ENCODE measurements at regions not wholly inside any gene's neighbourhood (a gene's known extent, or its start where the extent isn't known, plus 50 kb on each side); places are given as distances from the start of the nearest gene placed in this dataset.
"Not testable (repeated sequence)": the region's sequence is repeated elsewhere in the genome, so short reads cannot be mapped to it uniquely, and the experiment has no call there.

- H3K36me3 ChIP-seq (ENCODE audit: insufficient read depth, low read length): no peaks in the 10 kb centered on the region
- H3K4me3 ChIP-seq (ENCODE audit: low read length): no peak overlapping the region
- H3K4me1 ChIP-seq (ENCODE audit: insufficient read depth, low read length): no peaks in the 10 kb centered on the region
- H3K27me3 ChIP-seq (ENCODE audit: insufficient read depth, low read length): no peaks in the 10 kb centered on the region
- H3K9me3 ChIP-seq (ENCODE audit: low read length): no peaks in the 10 kb centered on the region
- H2AFZ ChIP-seq (ENCODE audit: low read depth, low read length): no peak overlapping the region
Measured at GRCh38 chr7:10521306-10521705, 452.4 kb upstream of the PHF14 start.

DNA sequence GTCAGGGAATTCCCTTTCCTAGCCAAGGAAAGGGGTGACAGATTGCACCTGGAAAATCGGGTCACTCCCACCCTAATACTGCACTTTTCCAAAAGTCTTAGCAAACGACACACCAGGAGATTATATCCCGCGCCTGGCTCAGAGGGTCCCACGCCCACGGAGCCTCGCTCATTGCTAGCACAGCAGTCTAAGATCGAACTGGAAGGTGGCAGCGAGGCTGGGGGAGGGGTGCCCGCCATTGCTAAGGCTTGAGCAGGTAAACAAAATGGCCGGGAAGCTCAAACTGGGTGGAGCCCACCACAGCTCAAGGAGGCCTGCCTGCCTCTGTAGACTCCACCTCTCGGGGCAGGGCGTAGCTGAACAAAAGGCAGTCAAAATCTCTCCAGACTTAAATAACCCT is 440.2 kb upstream of the PHF14 start:
- H3K27me3 ChIP-seq (ENCODE audit: insufficient read depth, low read length); H3K9me3 ChIP-seq (ENCODE audit: low read length); H3K4me3 ChIP-seq (ENCODE audit: low read length); H3K4me1 ChIP-seq (ENCODE audit: insufficient read depth, low read length); H2AFZ ChIP-seq (ENCODE audit: low read depth, low read length); H3K36me3 ChIP-seq (ENCODE audit: insufficient read depth, low read length): not testable (repeated sequence)

DNA sequence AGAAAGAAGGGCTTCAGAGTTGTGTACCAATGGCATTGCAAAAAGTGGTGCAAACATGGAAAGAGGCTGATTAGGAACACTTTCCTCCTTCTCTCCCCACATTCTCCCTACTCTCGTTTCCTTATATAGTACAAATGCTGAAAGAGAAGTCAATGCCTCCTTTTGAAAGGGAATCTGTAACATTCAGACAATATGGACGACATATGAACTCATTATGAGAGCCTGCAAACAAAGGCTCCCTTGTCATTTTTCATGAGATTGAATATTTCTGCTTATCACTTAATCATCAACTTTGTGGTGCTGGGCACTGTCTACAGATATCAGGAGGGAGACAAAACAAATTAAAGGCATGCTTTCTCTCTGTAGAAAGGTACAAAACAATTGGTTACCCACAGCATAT is 437.1 kb upstream of the PHF14 start:
- no peaks in the 10 kb centered on the region for H3K9me3 ChIP-seq (ENCODE audit: low read length)
- H3K4me3 ChIP-seq (ENCODE audit: low read length): no peak overlapping the region
- H2AFZ ChIP-seq (ENCODE audit: low read depth, low read length): no peak overlapping the region
- no peaks in the 10 kb centered on the region for H3K4me1 ChIP-seq (ENCODE audit: insufficient read depth, low read length)
- H3K36me3 ChIP-seq (ENCODE audit: insufficient read depth, low read length): no peaks in the 10 kb centered on the region
- H3K27me3 ChIP-seq (ENCODE audit: insufficient read depth, low read length): no peaks in the 10 kb centered on the region

DNA sequence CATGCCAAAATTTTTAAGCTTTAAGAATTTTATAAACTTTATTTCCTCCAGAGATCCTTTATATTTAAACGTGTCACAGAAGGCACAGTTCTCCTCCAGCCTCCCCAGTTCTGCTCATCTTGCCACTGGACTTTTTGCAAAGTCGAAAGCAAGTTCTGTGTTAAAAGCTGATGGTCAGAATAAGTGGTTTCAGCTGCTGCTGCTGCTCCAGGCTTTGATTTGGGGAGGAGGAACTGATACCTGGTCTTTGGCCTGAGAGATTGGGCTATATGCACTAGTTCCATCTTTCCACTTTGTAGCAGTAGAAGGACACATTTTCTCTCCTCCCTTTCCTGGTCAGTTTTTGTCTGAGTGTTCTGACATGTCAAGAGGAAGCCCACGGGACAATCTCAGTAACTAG is 435.9 kb upstream of the PHF14 start:
- Histone ChIP-seq H2AFZ (ENCODE audit: low read depth, low read length) (no peak overlapping the region), H3K9me3 (ENCODE audit: low read length) (no peaks in the 10 kb centered on the region), H3K27me3 (ENCODE audit: insufficient read depth, low read length) (no peaks in the 10 kb centered on the region)

GRCh38 chr7:10557375-10557774 is 416.3 kb upstream of the PHF14 start:
- H3K36me3 ChIP-seq (ENCODE audit: insufficient read depth, low read length): no peaks in the 10 kb centered on the region
- H3K4me1 ChIP-seq (ENCODE audit: insufficient read depth, low read length): no peaks in the 10 kb centered on the region
- no peaks in the 10 kb centered on the region for H3K9me3 ChIP-seq (ENCODE audit: low read length)

More for the DNA sequence above, 435.9 kb upstream of the PHF14 start:
- H3K4me3 ChIP-seq (ENCODE audit: low read length): no peak overlapping the region
- H3K36me3 ChIP-seq (ENCODE audit: insufficient read depth, low read length): no peaks in the 10 kb centered on the region
- H3K4me1 ChIP-seq (ENCODE audit: insufficient read depth, low read length): no peaks in the 10 kb centered on the region

DNA sequence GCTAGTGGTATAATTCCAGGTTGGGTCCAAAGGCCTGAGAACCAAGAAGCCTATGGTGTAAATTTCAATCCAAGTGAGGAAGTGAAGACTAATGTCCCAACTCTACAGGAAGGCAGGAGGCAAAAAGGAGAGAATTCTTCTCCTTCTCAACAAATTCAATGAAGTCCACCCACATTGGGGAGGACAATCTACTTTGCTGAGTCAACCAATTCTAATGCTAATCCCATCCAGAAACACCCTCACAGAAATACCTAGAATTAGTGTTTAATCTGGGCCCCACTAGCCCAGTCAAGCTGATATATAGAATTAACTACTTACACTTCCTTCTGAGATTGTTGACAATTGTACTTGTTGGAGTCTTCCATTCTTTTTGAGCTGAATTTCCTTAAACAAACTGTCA is 413.2 kb upstream of the PHF14 start:
- Histone ChIP-seq H2AFZ (ENCODE audit: low read depth, low read length) (no peak overlapping the region), H3K4me1 (ENCODE audit: insufficient read depth, low read length) (no peaks in the 10 kb centered on the region), H3K9me3 (ENCODE audit: low read length) (no peaks in the 10 kb centered on the region), H3K4me3 (ENCODE audit: low read length) (no peak overlapping the region), H3K36me3 (ENCODE audit: insufficient read depth, low read length) (no peaks in the 10 kb centered on the region), H3K27me3 (ENCODE audit: insufficient read depth, low read length) (no peaks in the 10 kb centered on the region)

More at GRCh38 chr7:10557375-10557774, 416.3 kb upstream of the PHF14 start:
- H3K27me3 ChIP-seq (ENCODE audit: insufficient read depth, low read length): no peaks in the 10 kb centered on the region
- no peak overlapping the region for H3K4me3 ChIP-seq (ENCODE audit: low read length)
- no peak overlapping the region for H2AFZ ChIP-seq (ENCODE audit: low read depth, low read length)

DNA sequence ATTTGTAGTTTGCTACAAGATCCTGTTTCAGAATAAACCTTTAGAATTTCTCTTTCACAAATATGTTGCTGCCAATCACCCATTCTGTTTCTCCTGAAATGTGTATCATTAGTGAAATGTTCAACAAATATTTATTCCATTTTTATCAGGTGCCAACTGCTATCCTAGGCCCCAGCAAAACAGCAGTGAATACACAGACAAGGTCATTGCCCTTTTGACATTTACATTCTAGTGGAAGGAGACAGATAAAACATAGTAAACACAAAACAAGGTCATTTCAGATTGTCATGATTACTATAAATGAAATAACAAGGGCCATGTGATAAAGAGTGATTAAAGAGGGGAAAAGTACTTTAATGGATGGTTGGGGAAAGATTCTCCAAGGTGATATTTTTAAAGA is 404.8 kb upstream of the PHF14 start:
- H3K27me3 ChIP-seq (ENCODE audit: insufficient read depth, low read length): no peaks in the 10 kb centered on the region
- no peaks in the 10 kb centered on the region for H3K36me3 ChIP-seq (ENCODE audit: insufficient read depth, low read length)
- H3K9me3 ChIP-seq (ENCODE audit: low read length): no peaks in the 10 kb centered on the region
- H2AFZ ChIP-seq (ENCODE audit: low read depth, low read length): no peak overlapping the region
- no peak overlapping the region for H3K4me3 ChIP-seq (ENCODE audit: low read length)
- no peaks in the 10 kb centered on the region for H3K4me1 ChIP-seq (ENCODE audit: insufficient read depth, low read length)

DNA sequence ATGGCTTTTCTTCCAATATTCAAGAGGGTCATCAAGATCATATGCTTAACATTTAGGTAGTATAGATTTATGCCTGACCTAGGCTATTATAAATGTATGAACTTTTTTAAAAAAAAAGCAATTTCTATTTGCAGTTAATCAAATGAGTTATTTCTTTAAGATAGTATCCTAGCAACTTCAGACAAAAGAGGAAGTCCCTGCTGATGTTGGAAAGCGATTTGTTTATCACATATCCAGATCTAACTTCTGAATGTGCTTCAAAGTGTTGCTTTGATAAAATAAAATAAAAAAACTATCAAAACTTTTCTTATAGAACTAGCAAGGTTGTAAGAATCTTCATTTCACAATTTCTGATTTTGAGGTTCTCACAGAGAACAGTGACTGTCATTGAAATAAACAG is 401.9 kb upstream of the PHF14 start:
- Histone ChIP-seq H3K27me3 (ENCODE audit: insufficient read depth, low read length) (no peaks in the 10 kb centered on the region), H3K9me3 (ENCODE audit: low read length) (no peaks in the 10 kb centered on the region), H3K4me1 (ENCODE audit: insufficient read depth, low read length) (no peaks in the 10 kb centered on the region), H3K4me3 (ENCODE audit: low read length) (no peak overlapping the region), H3K36me3 (ENCODE audit: insufficient read depth, low read length) (no peaks in the 10 kb centered on the region), H2AFZ (ENCODE audit: low read depth, low read length) (no peak overlapping the region)

DNA sequence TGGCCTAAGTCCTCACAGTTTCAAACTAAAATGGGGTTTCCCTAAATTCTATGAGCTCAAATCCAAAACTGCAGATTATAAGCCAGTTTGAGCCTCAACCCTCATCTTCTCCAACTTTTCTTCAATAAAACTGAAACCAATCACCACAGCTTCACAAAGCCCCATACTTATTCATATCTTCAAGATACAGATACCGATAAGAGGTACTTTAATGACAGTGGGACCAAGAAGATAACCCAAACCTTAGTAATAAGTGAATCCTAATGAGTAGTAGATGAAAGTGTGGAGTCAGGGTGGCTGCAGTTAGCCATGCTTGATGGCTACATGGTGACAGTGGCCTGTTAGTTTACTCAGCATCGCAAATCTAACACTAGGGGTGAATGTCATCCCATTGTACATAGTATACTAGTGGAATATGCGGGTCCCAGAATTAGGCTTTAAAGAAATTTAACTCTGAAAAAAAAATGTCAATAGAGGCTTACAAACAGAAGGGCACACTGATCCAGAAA is 395.8 kb upstream of the PHF14 start:
- Histone ChIP-seq H3K4me3 (ENCODE audit: low read length) (no peak overlapping the region), H3K9me3 (ENCODE audit: low read length) (no peaks in the 10 kb centered on the region), H3K27me3 (ENCODE audit: insufficient read depth, low read length) (no peaks in the 10 kb centered on the region), H2AFZ (ENCODE audit: low read depth, low read length) (no peak overlapping the region), H3K36me3 (ENCODE audit: insufficient read depth, low read length) (no peaks in the 10 kb centered on the region), H3K4me1 (ENCODE audit: insufficient read depth, low read length) (no peaks in the 10 kb centered on the region)

- no peaks in the 10 kb centered on the region for H3K9me3 ChIP-seq (ENCODE audit: low read length)
- no peaks in the 10 kb centered on the region for H3K27me3 ChIP-seq (ENCODE audit: insufficient read depth, low read length)
- H3K4me3 ChIP-seq (ENCODE audit: low read length): no peak overlapping the region
- H2AFZ ChIP-seq (ENCODE audit: low read depth, low read length): no peak overlapping the region
- H3K36me3 ChIP-seq (ENCODE audit: insufficient read depth, low read length): no peaks in the 10 kb centered on the region
- no peaks in the 10 kb centered on the region for H3K4me1 ChIP-seq (ENCODE audit: insufficient read depth, low read length)
Measured at GRCh38 chr7:10579561-10579960, 394.1 kb upstream of the PHF14 start.

DNA sequence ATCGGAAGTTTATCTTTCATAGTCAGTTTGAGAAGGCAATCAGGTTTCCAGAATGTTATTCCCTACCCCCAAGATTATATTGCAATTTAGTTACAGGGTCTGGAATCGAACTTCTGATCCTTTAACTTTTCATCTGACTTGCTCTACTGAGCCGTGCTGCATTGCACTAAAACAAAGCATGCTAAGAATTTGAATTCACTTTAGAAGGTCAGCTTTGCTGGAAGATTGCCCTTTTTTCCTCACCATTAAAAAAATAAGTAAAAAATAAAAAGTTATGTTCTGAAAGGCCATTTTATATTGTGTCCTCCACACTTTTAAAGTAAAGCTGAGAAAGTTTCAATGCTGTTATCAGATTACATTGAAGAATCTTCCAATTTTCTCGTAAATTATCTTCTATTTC is 388.8 kb upstream of the PHF14 start:
- Histone ChIP-seq H3K4me1 (ENCODE audit: insufficient read depth, low read length) (no peaks in the 10 kb centered on the region), H2AFZ (ENCODE audit: low read depth, low read length) (no peak overlapping the region), H3K9me3 (ENCODE audit: low read length) (no peaks in the 10 kb centered on the region), H3K4me3 (ENCODE audit: low read length) (no peak overlapping the region), H3K36me3 (ENCODE audit: insufficient read depth, low read length) (no peaks in the 10 kb centered on the region), H3K27me3 (ENCODE audit: insufficient read depth, low read length) (no peaks in the 10 kb centered on the region)

DNA sequence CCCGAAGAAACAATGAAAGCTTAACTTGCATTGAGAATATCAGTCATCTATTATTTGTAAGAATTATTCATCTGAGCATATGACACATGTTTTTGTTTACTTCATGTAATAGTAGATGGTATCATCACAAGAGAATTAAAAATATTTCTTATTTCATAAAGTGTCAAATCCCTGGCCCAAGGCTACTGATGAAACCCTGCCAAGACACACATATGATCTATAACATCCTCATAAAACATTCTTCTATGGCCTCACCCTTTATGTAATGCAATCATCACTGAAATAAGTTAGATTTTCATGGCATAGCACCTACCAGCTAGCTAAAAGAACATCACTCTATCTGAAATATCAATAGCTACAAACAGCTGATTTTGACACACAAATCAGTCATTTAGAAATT is 385.6 kb upstream of the PHF14 start:
- Histone ChIP-seq H3K4me1 (ENCODE audit: insufficient read depth, low read length) (no peaks in the 10 kb centered on the region), H3K9me3 (ENCODE audit: low read length) (no peaks in the 10 kb centered on the region), H2AFZ (ENCODE audit: low read depth, low read length) (no peak overlapping the region), H3K36me3 (ENCODE audit: insufficient read depth, low read length) (no peaks in the 10 kb centered on the region), H3K27me3 (ENCODE audit: insufficient read depth, low read length) (no peaks in the 10 kb centered on the region), H3K4me3 (ENCODE audit: low read length) (no peak overlapping the region)

DNA sequence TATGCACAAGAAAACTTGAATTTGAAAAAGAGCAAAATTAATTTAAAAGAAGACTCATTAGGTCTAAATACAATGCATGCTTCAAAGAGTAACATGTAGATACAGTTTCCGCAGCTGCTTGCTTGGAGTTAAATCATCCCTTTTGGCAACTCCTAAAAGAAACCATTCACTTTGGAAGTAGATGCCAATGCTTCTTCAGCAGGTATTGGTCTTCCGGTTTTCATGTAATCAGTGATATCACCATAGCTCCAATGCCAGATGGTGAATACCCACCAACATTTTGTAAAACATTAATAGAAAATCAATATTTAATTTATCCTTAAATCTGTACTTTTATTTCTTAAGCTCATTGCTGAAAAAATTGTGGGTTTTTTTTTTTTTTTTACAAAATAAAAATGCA is 381.1 kb upstream of the PHF14 start:
- Histone ChIP-seq H3K9me3 (ENCODE audit: low read length) (no peaks in the 10 kb centered on the region), H2AFZ (ENCODE audit: low read depth, low read length) (no peak overlapping the region), H3K27me3 (ENCODE audit: insufficient read depth, low read length) (no peaks in the 10 kb centered on the region), H3K4me1 (ENCODE audit: insufficient read depth, low read length) (no peaks in the 10 kb centered on the region), H3K36me3 (ENCODE audit: insufficient read depth, low read length) (no peaks in the 10 kb centered on the region), H3K4me3 (ENCODE audit: low read length) (no peak overlapping the region)

GRCh38 chr7:10593080-10593479 is 380.6 kb upstream of the PHF14 start:
- Histone ChIP-seq H3K4me3 (ENCODE audit: low read length) (no peak overlapping the region), H3K4me1 (ENCODE audit: insufficient read depth, low read length) (no peaks in the 10 kb centered on the region), H3K9me3 (ENCODE audit: low read length) (no peaks in the 10 kb centered on the region), H3K27me3 (ENCODE audit: insufficient read depth, low read length) (no peaks in the 10 kb centered on the region), H2AFZ (ENCODE audit: low read depth, low read length) (no peak overlapping the region), H3K36me3 (ENCODE audit: insufficient read depth, low read length) (no peaks in the 10 kb centered on the region)

Data from neuron (in vitro differentiated cells).